ENCODE measurements at regions not wholly inside any gene's neighbourhood (a gene's known extent, or its start where the extent isn't known, plus 50 kb on each side); places are given as distances from the start of the nearest gene placed in this dataset.
A peak's percentile ranks its signal among the peaks of the same experiment; 100 is the strongest.

DNA sequence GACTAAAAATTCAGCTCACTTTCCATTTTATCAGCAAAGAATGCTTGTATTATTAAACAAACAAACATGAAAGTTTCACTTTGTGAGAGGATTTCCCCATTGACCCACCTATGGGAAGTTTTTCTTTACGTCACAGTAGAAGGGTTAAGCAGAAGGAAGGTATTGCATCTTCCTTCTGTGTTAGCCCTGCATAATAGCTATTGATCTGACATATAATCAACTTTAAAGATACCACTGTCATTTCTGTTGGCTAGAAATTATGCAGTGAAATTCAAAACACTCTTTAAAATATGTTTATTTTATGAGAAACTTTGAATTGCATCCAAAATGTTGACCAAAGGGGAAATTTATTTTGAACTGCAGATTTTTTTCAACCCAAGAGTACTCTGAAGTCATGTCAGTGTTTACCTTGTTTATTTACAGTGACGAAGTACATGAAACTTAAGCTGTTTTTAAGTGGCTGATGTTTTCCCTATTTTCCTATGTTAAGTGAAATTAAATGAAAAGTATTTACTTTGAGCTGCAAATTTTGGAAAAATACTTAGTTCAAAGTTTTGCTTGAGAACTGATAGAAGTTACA, 566.4 kb downstream of the ZEB2 start:
- Mint-ChIP-seq H3K4me3 (no peak overlapping the region), H3K27me3 (no peaks in the 10 kb centered on the region), H3K9me3 (no peaks in the 10 kb centered on the region), H3K4me1 (no peaks in the 10 kb centered on the region), H3K27ac (ENCODE audit: low read depth) (no peak overlapping the region), H3K36me3 (ENCODE audit: insufficient read depth) (peaks cover 1% of the 10 kb centered on the region)
- no peak for DNase-seq (ENCODE audit: low spot score in 2 of 2)
- ATAC-seq (replicated peaks; ENCODE audit: extremely low read depth, poor library complexity, severe bottlenecking), result no peak

DNA sequence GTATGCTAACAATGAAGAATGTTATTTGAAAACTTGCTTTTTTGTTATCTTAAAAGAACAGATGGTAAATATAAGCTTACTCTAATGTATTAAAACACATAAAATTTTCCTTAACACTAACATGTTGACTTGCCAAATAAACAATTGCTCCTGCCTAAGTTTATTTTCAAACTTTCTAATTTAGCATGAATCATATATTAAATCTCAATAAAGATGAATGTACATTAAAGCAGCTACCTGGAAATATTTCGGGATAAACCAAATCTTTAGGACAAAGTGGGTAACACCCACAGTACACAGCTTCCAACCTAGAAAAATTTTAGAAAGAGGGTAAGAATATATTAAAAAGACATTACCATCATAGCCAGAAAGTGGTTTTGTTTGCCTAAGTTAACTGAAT, 567.4 kb downstream of the ZEB2 start:
- no peak overlapping the region for H3K4me3 Mint-ChIP-seq
- no peaks in the 10 kb centered on the region for H3K4me1 Mint-ChIP-seq
- no peak overlapping the region for H3K27ac Mint-ChIP-seq (ENCODE audit: low read depth)
- no peak for DNase-seq (ENCODE audit: low spot score in 2 of 2)
- no peak for ATAC-seq (replicated peaks; ENCODE audit: extremely low read depth, poor library complexity, severe bottlenecking)
- peaks cover 3% of the 10 kb centered on the region for H3K36me3 Mint-ChIP-seq (ENCODE audit: insufficient read depth)
- no peaks in the 10 kb centered on the region for H3K27me3 Mint-ChIP-seq
- H3K9me3 Mint-ChIP-seq, result no peaks in the 10 kb centered on the region

DNA sequence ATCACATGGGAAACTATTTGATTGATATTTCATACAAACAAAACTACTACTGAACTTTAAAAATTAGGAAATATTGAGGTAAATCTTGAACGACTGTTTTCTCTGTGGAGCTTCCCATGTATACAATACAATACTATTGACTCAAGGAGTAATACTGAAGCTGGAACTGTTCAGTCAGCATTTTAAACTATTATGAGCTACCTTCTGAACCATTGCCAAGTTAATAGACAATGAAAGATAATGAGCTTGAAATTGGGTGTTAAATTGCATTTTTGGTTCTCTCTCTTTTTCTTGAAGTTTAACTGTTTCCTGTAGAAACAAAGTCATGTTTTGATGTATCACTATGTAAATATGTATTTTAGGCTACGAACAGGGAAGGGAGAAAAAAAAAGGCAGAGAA, 569.2 kb downstream of the ZEB2 start:
- no peak for DNase-seq (ENCODE audit: low spot score in 2 of 2)
- no peak overlapping the region for H3K4me3 Mint-ChIP-seq
- H3K36me3 Mint-ChIP-seq (ENCODE audit: insufficient read depth), result peaks cover 3% of the 10 kb centered on the region
- ATAC-seq (replicated peaks; ENCODE audit: extremely low read depth, poor library complexity, severe bottlenecking), result no peak
- no peaks in the 10 kb centered on the region for H3K4me1 Mint-ChIP-seq
- no peak overlapping the region for H3K27ac Mint-ChIP-seq (ENCODE audit: low read depth)
- no peaks in the 10 kb centered on the region for H3K27me3 Mint-ChIP-seq
- H3K9me3 Mint-ChIP-seq, result no peaks in the 10 kb centered on the region

DNA sequence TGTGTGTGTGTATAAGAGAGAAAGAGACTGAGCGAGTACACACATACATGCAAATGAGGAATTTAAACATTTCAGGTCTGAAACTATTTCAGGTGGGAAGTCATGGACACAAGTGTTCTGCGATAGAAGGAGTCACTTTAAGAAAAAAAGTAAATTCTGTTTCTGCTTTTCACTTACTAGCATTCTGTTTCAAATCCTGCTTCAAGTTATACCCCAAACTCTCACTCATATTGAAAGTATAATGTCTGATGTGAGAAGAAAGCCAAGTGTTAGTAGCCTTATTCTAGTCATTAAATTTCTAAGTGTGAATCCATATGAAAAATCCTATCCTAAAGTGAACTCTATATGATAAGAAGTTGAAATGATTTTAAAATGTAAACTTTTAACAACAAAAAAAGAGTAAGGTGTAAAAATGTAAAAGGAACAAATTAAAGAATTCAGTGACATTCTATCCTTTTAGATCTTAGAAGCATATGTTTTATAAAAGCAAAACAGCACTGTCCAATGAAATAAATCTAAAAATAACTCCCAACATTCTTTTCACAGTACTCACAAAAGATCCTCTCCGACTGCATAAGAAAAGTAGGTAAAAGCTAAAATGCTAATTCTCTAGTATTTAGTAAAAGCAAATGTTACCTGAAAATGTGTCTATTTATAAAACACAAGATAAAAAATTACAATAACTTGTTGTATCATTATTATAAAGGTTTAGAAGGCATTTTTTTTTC, 570.6 kb downstream of the ZEB2 start:
- H3K36me3 Mint-ChIP-seq (ENCODE audit: insufficient read depth), result peaks cover 10% of the 10 kb centered on the region
- H3K27me3 Mint-ChIP-seq, result no peaks in the 10 kb centered on the region
- no peak overlapping the region for H3K4me3 Mint-ChIP-seq
- H3K4me1 Mint-ChIP-seq, result no peaks in the 10 kb centered on the region
- no peaks in the 10 kb centered on the region for H3K9me3 Mint-ChIP-seq
- H3K27ac Mint-ChIP-seq (ENCODE audit: low read depth), result no peak overlapping the region
- ATAC-seq (replicated peaks; ENCODE audit: extremely low read depth, poor library complexity, severe bottlenecking) (no peak), DNase-seq (ENCODE audit: low spot score in 2 of 2) (no peak)

DNA sequence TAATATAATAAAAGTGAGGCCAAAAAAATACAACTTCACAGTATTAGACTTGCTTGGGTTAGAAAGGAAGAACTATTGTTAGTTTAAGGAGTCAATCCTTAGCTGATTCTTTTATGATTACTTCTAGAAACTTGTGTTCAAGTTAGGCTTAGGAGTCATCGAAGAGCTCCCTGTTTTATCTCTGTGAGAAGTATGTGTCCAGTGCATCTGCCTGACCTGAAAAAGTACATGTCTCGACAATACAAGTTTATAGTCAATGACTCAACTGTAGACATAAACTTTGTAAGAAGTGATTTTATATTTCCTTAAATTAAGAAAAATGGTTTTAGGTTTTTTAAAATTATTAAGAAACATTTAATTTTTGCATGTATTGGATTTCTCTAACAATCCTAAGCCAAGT, 571.2 kb downstream of the ZEB2 start:
- no peaks in the 10 kb centered on the region for H3K4me1 Mint-ChIP-seq
- H3K9me3 Mint-ChIP-seq, result no peaks in the 10 kb centered on the region
- no peak for ATAC-seq (replicated peaks; ENCODE audit: extremely low read depth, poor library complexity, severe bottlenecking)
- no peak for DNase-seq (ENCODE audit: low spot score in 2 of 2)
- H3K27me3 Mint-ChIP-seq, result no peaks in the 10 kb centered on the region
- H3K4me3 Mint-ChIP-seq, result no peak overlapping the region
- peaks cover 10% of the 10 kb centered on the region for H3K36me3 Mint-ChIP-seq (ENCODE audit: insufficient read depth)
- H3K27ac Mint-ChIP-seq (ENCODE audit: low read depth), result no peak overlapping the region

DNA sequence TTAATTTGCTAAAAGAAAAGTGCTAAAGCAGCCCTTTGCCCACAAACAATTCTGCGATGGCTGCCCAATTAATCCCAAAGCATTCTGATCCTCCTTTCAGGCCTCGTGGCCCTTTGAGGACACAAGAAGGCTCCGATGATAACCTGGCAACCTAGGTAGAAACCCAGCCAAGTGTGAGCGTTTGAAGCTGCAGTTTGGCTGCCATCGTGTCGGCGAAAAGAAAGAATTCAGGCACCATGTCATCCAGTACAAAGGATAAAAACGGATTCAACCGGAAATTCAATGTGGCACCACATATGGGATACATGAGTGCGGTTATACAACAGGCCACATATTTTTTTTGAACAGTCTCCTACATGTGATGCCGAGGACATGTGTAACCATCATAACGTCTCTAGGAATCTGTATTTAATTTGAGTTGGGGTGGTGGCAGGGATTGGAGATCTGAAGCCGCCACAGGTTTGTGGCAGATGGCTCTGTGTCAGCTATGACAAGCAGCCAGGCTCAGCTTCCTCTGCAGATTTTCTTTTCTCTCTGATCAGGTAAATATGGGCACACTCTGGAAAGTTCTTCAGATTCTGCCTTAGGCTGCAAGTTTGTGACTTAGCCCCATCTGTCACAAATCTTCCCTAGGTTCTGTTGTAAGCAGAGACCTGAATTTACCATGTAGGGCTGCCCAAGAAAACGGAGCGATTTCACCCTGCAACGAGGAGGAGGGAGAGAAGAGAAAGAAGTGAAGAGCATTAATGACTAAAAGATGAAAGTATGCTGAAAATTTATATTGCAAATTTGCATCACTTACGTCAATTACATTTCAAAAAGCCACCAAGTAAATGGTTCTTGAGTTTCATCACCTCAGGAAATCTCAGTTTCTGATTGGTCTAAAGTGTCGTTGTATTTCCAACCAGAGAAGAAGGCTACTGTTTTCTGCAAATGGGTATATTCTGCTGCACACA, 573.2 kb downstream of the ZEB2 start:
- ATAC-seq (replicated peaks; ENCODE audit: extremely low read depth, poor library complexity, severe bottlenecking), result no peak
- Mint-ChIP-seq H3K4me3 (no peak overlapping the region), H3K9me3 (no peaks in the 10 kb centered on the region), H3K36me3 (ENCODE audit: insufficient read depth) (peaks cover 10% of the 10 kb centered on the region), H3K27ac (ENCODE audit: low read depth) (no peak overlapping the region), H3K4me1 (no peaks in the 10 kb centered on the region), H3K27me3 (no peaks in the 10 kb centered on the region)
- no peak for DNase-seq (ENCODE audit: low spot score in 2 of 2)

DNA sequence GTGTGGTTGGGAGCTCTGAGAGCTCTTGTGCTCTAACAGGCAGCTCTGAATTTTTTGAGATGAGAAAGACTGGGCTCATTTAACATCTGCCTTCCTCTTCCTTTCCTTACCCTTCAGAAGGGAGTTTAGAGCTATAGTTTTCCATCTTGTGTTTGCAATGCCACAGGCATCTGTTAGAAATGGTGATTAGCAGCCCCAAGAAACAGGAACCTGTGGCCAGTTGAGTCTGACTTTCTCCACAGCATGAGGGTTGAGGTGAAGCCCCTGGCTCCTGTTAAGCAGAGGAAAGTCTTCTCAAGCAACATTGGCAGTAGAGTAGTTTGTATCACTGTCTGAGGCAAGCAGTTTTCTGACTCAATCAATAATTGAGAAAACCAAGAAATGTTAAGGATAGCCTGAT, 577.4 kb downstream of the ZEB2 start:
- Mint-ChIP-seq H3K9me3 (no peaks in the 10 kb centered on the region), H3K27me3 (peaks cover 26% of the 10 kb centered on the region), H3K4me3 (no peak overlapping the region), H3K36me3 (ENCODE audit: insufficient read depth) (peaks cover 9% of the 10 kb centered on the region), H3K4me1 (no peaks in the 10 kb centered on the region), H3K27ac (ENCODE audit: low read depth) (no peak overlapping the region)
- DNase-seq (ENCODE audit: low spot score in 2 of 2) (no peak), ATAC-seq (replicated peaks; ENCODE audit: extremely low read depth, poor library complexity, severe bottlenecking) (no peak)

DNA sequence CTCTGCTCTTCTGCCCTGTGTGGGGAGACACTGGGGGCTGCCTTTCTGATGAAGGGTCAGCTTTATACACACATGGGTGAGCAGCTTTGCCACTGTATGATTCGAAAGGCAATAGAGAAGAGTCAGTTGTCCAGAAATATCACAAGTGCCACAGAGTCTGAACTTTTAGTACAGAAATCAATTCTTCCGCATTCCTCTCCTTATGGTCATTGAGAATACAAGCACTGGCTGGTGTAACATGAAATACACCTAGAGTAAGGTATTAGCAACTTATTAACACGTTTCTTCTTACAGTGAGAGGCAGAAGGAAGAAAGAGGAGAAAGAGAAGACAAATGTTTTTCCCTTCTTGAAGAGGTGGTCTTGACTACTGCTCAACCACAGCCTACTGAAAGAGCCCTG, 579.2 kb downstream of the ZEB2 start:
- peaks cover 8% of the 10 kb centered on the region for H3K36me3 Mint-ChIP-seq (ENCODE audit: insufficient read depth)
- DNase-seq (ENCODE audit: low spot score in 2 of 2) (no peak), ATAC-seq (replicated peaks; ENCODE audit: extremely low read depth, poor library complexity, severe bottlenecking) (no peak)
- H3K27me3 Mint-ChIP-seq, result peaks cover 37% of the 10 kb centered on the region
- H3K27ac Mint-ChIP-seq (ENCODE audit: low read depth), result no peak overlapping the region
- peaks cover 7% of the 10 kb centered on the region for H3K4me1 Mint-ChIP-seq
- H3K9me3 Mint-ChIP-seq, result no peaks in the 10 kb centered on the region
- no peak overlapping the region for H3K4me3 Mint-ChIP-seq

DNA sequence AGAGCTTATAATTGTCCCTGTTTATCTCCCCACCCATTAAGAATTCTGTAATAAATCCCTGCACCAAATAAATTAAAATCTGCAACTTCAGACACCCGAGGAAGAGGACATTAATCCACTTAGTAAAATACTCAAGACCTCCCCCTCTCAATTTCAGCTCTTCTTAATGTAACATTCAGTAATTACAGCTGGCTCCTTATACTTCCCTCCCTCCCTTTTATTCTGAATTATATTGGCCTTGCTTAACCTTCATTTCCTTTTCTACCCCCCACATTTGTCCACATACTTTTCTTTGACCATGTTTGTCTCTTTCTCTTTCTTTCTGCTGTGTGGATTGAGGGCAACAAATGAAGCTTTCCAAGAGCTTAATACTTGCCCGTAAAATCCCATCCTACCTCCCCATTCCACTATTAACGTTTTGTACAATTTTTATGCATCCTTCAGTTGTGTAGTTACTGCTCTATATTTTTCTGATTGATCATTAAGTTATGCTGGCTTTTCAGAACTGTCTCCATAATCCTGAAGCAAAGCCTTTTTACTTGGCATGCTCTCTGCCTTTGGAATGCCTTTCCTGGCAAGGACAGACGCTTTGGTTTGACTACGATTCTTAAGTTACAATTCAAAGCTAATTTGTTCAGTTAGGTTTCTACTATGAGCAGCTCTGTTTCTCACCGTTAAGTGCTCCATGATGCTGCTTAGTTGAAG, 580.1 kb downstream of the ZEB2 start:
- H3K36me3 Mint-ChIP-seq (ENCODE audit: insufficient read depth), result peaks cover 3% of the 10 kb centered on the region
- DNase-seq (ENCODE audit: low spot score in 2 of 2), result no peak
- H3K27ac Mint-ChIP-seq (ENCODE audit: low read depth), result no peak overlapping the region
- no peak for ATAC-seq (replicated peaks; ENCODE audit: extremely low read depth, poor library complexity, severe bottlenecking)
- H3K4me1 Mint-ChIP-seq, result peaks cover 7% of the 10 kb centered on the region
- no peak overlapping the region for H3K4me3 Mint-ChIP-seq
- H3K27me3 Mint-ChIP-seq, result peaks cover 40% of the 10 kb centered on the region
- no peaks in the 10 kb centered on the region for H3K9me3 Mint-ChIP-seq

DNA sequence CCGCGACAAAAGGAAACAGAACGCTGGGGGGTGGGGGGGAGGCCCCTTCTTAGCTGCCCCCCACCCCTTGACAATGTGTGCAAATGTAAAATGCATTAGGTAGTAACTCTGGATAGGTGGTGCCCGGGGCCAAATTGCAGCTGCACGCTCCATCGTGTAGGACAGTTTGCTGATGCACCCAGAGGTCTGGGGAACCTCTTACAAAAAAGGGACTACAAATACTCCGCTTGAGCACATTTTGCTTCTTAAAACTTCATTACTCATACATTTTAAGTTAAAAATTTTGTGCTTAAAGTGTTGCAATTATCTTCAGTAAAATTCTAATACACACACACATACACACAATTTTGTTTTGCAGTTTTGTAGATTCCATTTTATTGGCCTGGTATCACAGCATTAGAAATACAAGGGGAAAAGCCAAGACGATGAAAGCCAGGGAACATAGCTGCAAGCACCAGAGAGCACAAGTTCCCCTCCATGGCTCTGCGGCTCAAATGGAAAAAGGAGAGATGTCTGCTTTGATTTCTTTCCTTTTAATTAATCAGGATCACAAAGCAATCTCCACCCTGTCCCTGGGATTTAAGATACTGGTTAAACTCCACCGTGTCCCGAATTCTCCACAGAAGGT, 582.1 kb downstream of the ZEB2 start:
- Mint-ChIP-seq H3K4me1 (peaks cover 7% of the 10 kb centered on the region), H3K9me3 (no peaks in the 10 kb centered on the region), H3K36me3 (ENCODE audit: insufficient read depth) (peaks cover 2% of the 10 kb centered on the region), H3K4me3 (peak overlapping the region; percentile 67), H3K27ac (ENCODE audit: low read depth) (no peak overlapping the region), H3K27me3 (peaks cover 40% of the 10 kb centered on the region)
- DNase-seq (ENCODE audit: low spot score in 2 of 2) (no peak), ATAC-seq (replicated peaks; ENCODE audit: extremely low read depth, poor library complexity, severe bottlenecking) (no peak)

DNA sequence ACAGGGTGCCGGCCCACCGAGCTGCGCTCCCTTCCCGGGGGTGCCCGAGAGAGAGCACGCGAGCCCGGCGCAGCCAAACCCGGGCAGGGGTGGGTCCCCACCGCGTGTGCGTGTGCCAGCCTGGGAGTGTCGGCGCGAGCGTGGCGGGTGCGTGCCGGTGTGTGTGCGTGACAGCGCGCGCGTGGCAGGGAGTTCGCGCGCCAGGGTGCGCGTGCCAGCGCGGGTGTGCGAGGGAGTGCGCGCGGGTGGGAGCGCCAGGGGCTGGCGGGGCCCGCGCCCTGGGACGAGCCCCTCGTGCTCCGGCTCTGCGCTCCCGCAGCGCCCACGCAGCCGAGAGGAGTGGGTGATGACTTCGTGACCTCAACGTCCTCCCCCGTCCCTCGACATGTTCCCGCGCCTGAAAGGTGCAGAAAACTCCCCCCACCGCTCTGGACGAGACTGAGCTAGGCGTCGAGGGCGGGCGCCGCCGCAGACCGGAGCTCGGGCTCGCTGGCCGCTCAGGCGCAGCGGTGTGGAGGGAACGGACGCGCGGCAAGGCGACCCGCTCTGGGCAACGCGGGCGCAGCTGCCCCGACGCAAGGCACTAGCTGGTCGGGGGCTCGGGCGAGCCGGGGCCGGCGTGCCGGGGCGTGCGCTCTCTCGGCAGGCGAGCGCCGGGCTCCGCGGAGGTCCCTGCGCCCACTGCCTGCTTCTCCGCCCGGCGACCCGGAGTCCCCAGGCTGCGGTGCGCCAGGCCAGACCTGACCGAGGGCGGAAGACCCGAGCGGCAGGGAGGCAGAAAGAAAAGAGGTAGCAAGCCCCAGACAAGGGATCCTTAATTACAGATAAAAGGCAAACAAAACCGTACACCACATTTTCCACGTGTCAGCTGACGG, 582.8 kb downstream of the ZEB2 start:
- H3K9me3 Mint-ChIP-seq, result no peaks in the 10 kb centered on the region
- H3K27me3 Mint-ChIP-seq, result peaks cover 44% of the 10 kb centered on the region
- H3K36me3 Mint-ChIP-seq (ENCODE audit: insufficient read depth), result peaks cover 2% of the 10 kb centered on the region
- ATAC-seq (replicated peaks; ENCODE audit: extremely low read depth, poor library complexity, severe bottlenecking) (peak; percentile 19), DNase-seq (ENCODE audit: low spot score in 2 of 2) (no peak)
- no peak overlapping the region for H3K27ac Mint-ChIP-seq (ENCODE audit: low read depth)
- H3K4me3 Mint-ChIP-seq, result peak overlapping the region; percentile 67
- H3K4me1 Mint-ChIP-seq, result peaks cover 7% of the 10 kb centered on the region
